ENCODE measurements at regions not wholly inside any gene's neighbourhood (a gene's known extent, or its start where the extent isn't known, plus 50 kb on each side); places are given as distances from the start of the nearest gene placed in this dataset.
"Not testable (repeated sequence)": the region's sequence is repeated elsewhere in the genome, so short reads cannot be mapped to it uniquely, and the experiment has no call there.

DNA sequence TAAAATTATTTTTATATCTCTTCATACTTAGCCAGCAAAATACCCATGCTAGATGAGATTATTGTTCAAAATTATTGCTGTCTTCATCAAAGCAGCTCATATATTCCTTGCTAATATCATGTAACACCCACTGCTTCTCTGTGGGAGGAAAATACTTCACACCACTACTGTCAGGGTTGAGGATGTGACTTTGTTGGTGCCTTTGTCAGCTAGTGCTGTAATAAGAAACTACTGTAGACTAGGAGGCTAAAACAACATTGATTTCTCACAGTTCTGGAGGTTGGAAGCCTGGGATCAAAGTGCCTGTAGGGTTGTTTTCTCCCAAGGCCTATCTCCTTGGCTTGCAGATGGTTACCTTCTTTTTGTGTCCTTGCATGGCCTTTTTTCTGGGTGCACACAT lies 475.2 kb upstream of the ZNF337 start:
- not testable (repeated sequence) for H3K4me3 ChIP-seq (ENCODE audit: low read length); H3K79me2 ChIP-seq (ENCODE audit: low read length); H3K36me3 ChIP-seq (replicated peaks; ENCODE audit: insufficient read depth, low read length); H3K27ac ChIP-seq (ENCODE audit: low read length); H3K9ac ChIP-seq (ENCODE audit: low read length); H3K4me1 ChIP-seq (ENCODE audit: low read length); H3K27me3 ChIP-seq (replicated peaks; ENCODE audit: insufficient read depth, low read length); H3K9me2 ChIP-seq (replicated peaks; ENCODE audit: insufficient read depth, low read length); H3K4me2 ChIP-seq (ENCODE audit: low read depth, low read length); DNase-seq; H4K20me1 ChIP-seq (ENCODE audit: insufficient read depth, low read length); H2AFZ ChIP-seq (ENCODE audit: low read length); H3K9me3 ChIP-seq (replicated peaks; ENCODE audit: insufficient read depth, low read length); H3F3A ChIP-seq (ENCODE audit: insufficient read depth, low read length)

DNA sequence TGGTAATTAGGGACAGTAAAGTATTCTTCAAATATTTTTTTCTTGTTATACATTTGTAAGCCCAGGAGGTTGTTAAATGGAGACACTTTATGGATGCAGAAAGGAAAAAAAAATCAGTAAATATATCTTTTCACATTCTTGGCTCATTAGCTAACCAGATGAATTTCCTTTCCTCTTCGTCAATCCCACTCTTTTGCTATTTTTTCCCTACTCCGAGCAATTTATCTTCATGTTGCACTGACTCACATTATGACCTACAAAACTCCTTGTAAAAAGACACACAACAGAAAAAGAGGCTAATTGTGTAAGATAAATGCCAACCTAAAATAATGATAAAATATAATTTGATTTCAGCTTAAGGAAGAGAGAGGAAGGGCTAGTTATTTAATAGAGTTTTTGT lies 472.9 kb upstream of the ZNF337 start:
- no peak overlapping the region for H2AFZ ChIP-seq (ENCODE audit: low read length)
- no peak for DNase-seq
- H3K79me2 ChIP-seq (ENCODE audit: low read length) = no peaks in the 10 kb centered on the region
- no peaks in the 10 kb centered on the region for H3K9me2 ChIP-seq (replicated peaks; ENCODE audit: insufficient read depth, low read length)
- no peak overlapping the region for H3K27ac ChIP-seq (ENCODE audit: low read length)
- H3K9ac ChIP-seq (ENCODE audit: low read length) = no peak overlapping the region
- no peaks in the 10 kb centered on the region for H4K20me1 ChIP-seq (ENCODE audit: insufficient read depth, low read length)
- no peaks in the 10 kb centered on the region for H3F3A ChIP-seq (ENCODE audit: insufficient read depth, low read length)
- no peaks in the 10 kb centered on the region for H3K36me3 ChIP-seq (replicated peaks; ENCODE audit: insufficient read depth, low read length)
- no peak overlapping the region for H3K4me2 ChIP-seq (ENCODE audit: low read depth, low read length)
- TF ChIP-seq EZH2 (optimal IDR thresholded peaks at IDR 0.05; ENCODE audit: low read depth, low read length) = no peak
- TF ChIP-seq, protein P1, sequence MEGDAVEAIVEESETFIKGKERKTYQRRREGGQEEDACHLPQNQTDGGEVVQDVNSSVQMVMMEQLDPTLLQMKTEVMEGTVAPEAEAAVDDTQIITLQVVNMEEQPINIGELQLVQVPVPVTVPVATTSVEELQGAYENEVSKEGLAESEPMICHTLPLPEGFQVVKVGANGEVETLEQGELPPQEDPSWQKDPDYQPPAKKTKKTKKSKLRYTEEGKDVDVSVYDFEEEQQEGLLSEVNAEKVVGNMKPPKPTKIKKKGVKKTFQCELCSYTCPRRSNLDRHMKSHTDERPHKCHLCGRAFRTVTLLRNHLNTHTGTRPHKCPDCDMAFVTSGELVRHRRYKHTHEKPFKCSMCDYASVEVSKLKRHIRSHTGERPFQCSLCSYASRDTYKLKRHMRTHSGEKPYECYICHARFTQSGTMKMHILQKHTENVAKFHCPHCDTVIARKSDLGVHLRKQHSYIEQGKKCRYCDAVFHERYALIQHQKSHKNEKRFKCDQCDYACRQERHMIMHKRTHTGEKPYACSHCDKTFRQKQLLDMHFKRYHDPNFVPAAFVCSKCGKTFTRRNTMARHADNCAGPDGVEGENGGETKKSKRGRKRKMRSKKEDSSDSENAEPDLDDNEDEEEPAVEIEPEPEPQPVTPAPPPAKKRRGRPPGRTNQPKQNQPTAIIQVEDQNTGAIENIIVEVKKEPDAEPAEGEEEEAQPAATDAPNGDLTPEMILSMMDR (IDR thresholded peaks at IDR 0.05; ENCODE audit: low read length) = no peak
- TF ChIP-seq EZH2phosphoT487 (IDR thresholded peaks at IDR 0.05; ENCODE audit: low read length) = no peak
- H3K9me3 ChIP-seq (replicated peaks; ENCODE audit: insufficient read depth, low read length) = no peaks in the 10 kb centered on the region
- H3K4me1 ChIP-seq (ENCODE audit: low read length) = no peaks in the 10 kb centered on the region
- H3K27me3 ChIP-seq (replicated peaks; ENCODE audit: insufficient read depth, low read length) = no peaks in the 10 kb centered on the region
- H3K4me3 ChIP-seq (ENCODE audit: low read length) = no peak overlapping the region

DNA sequence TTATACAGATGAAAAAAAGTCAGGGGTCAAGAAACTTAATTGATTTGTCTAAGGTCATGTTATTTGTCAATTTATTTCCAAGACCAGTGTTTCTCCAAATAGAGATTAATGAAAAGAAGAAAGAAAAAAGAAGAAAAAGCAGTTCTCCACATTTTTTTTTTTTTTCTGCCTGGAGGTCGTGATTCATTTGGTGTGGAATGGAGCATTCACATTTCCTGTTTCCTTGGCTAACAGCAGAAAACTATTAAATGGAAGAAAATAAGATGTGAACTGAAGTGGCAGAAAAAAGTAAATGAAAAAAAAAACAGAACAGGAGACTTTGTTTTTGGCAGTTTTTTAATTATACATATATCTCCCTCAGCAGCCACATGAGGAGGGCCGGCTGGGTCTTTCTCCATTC lies 470.8 kb upstream of the ZNF337 start:
- Histone ChIP-seq H3F3A (ENCODE audit: insufficient read depth, low read length) (no peaks in the 10 kb centered on the region), H3K79me2 (ENCODE audit: low read length) (no peaks in the 10 kb centered on the region), H3K27me3 (replicated peaks; ENCODE audit: insufficient read depth, low read length) (no peaks in the 10 kb centered on the region), H3K9ac (ENCODE audit: low read length) (no peak overlapping the region), H3K27ac (ENCODE audit: low read length) (no peak overlapping the region), H2AFZ (ENCODE audit: low read length) (no peak overlapping the region), H3K4me3 (ENCODE audit: low read length) (no peak overlapping the region), H3K4me2 (ENCODE audit: low read depth, low read length) (no peak overlapping the region), H3K4me1 (ENCODE audit: low read length) (no peaks in the 10 kb centered on the region), H4K20me1 (ENCODE audit: insufficient read depth, low read length) (no peaks in the 10 kb centered on the region), H3K36me3 (replicated peaks; ENCODE audit: insufficient read depth, low read length) (no peaks in the 10 kb centered on the region), H3K9me2 (replicated peaks; ENCODE audit: insufficient read depth, low read length) (no peaks in the 10 kb centered on the region), H3K9me3 (replicated peaks; ENCODE audit: insufficient read depth, low read length) (no peaks in the 10 kb centered on the region)
- no peak for TF ChIP-seq EZH2 (optimal IDR thresholded peaks at IDR 0.05; ENCODE audit: low read depth, low read length)
- no peak for TF ChIP-seq EZH2phosphoT487 (IDR thresholded peaks at IDR 0.05; ENCODE audit: low read length)
- DNase-seq = no peak

DNA sequence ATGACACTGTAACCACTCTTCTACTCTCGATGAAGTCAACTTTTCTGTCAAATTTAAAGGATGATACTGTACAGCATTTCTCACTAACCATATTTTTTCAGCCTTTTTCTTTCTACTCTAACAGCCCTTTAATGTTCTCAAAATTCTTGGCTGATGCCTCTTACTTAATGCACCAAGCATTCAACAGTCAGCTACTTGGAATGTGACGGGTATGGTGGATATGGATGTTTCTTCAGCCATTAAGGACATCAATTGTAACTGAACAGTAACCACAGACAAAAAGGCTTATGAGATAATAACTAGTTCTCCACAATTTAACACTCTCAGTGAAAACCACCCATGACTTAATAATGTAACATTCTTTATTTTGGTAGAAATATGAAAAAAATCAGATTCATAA lies 467.2 kb upstream of the ZNF337 start:
- no peaks in the 10 kb centered on the region for H3K79me2 ChIP-seq (ENCODE audit: low read length)
- H3K27ac ChIP-seq (ENCODE audit: low read length) = no peak overlapping the region
- no peak overlapping the region for H3K9ac ChIP-seq (ENCODE audit: low read length)
- H3K9me2 ChIP-seq (replicated peaks; ENCODE audit: insufficient read depth, low read length) = no peaks in the 10 kb centered on the region
- no peaks in the 10 kb centered on the region for H3F3A ChIP-seq (ENCODE audit: insufficient read depth, low read length)
- H4K20me1 ChIP-seq (ENCODE audit: insufficient read depth, low read length) = no peaks in the 10 kb centered on the region
- H3K4me2 ChIP-seq (ENCODE audit: low read depth, low read length) = no peak overlapping the region
- no peaks in the 10 kb centered on the region for H3K27me3 ChIP-seq (replicated peaks; ENCODE audit: insufficient read depth, low read length)
- no peaks in the 10 kb centered on the region for H3K9me3 ChIP-seq (replicated peaks; ENCODE audit: insufficient read depth, low read length)
- no peaks in the 10 kb centered on the region for H3K4me1 ChIP-seq (ENCODE audit: low read length)
- TF ChIP-seq, protein P1 (IDR thresholded peaks at IDR 0.05; ENCODE audit: low read length) = no peak
- TF ChIP-seq EZH2 (optimal IDR thresholded peaks at IDR 0.05; ENCODE audit: low read depth, low read length) (no peak), EZH2phosphoT487 (IDR thresholded peaks at IDR 0.05; ENCODE audit: low read length) (no peak)
- no peaks in the 10 kb centered on the region for H3K36me3 ChIP-seq (replicated peaks; ENCODE audit: insufficient read depth, low read length)
- no peak for DNase-seq
- no peak overlapping the region for H3K4me3 ChIP-seq (ENCODE audit: low read length)
- no peak overlapping the region for H2AFZ ChIP-seq (ENCODE audit: low read length)

DNA sequence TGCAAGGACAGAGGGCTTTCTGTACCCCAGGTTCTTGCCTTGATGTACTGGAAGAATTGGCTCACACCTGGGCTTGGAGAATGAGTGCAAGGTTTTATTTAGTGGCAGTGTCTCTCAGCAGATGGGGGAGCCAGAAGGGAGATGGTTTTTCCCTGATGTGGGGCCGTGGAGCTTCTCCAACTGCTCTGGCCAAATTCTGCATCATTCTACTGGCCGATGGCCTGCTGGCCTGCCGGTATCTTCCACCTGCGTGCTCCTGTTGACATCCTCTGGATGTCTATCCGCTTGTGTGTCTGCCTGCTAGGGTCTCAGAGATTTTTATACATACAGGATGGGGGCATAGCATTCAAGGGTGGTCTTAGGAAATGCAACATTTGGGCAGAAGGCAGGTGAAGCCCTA lies 466.5 kb upstream of the ZNF337 start:
- H3K27me3 ChIP-seq (replicated peaks; ENCODE audit: insufficient read depth, low read length); H2AFZ ChIP-seq (ENCODE audit: low read length); H3K9me3 ChIP-seq (replicated peaks; ENCODE audit: insufficient read depth, low read length); H3K9ac ChIP-seq (ENCODE audit: low read length); H3K4me2 ChIP-seq (ENCODE audit: low read depth, low read length); H3K4me1 ChIP-seq (ENCODE audit: low read length); H3K9me2 ChIP-seq (replicated peaks; ENCODE audit: insufficient read depth, low read length); H3K36me3 ChIP-seq (replicated peaks; ENCODE audit: insufficient read depth, low read length); H3K4me3 ChIP-seq (ENCODE audit: low read length); H3F3A ChIP-seq (ENCODE audit: insufficient read depth, low read length); DNase-seq; H3K27ac ChIP-seq (ENCODE audit: low read length); H4K20me1 ChIP-seq (ENCODE audit: insufficient read depth, low read length); H3K79me2 ChIP-seq (ENCODE audit: low read length): not testable (repeated sequence)

DNA sequence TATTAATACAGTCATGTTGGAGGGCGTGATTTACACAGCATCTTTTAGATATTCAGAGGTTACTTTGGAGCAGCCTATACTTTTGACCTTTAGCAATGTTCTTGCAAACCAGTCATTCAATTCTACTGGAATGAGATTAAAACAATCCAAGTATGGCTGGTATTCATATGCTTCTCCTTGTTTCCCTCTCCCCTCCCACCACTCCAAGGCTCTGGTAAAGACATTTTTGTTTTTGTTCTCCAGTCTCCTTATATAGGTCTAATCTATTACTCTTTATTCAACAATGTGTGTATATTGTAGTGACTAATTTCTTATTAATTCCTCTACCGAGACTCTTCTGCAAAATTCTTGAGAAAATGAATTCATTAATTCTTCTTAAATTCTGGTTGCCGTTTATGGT lies 465.1 kb upstream of the ZNF337 start:
- H3K27ac ChIP-seq (ENCODE audit: low read length); DNase-seq; H4K20me1 ChIP-seq (ENCODE audit: insufficient read depth, low read length); H3K9ac ChIP-seq (ENCODE audit: low read length); H3K4me1 ChIP-seq (ENCODE audit: low read length); H2AFZ ChIP-seq (ENCODE audit: low read length); H3K4me3 ChIP-seq (ENCODE audit: low read length); H3K4me2 ChIP-seq (ENCODE audit: low read depth, low read length); H3K27me3 ChIP-seq (replicated peaks; ENCODE audit: insufficient read depth, low read length); H3K36me3 ChIP-seq (replicated peaks; ENCODE audit: insufficient read depth, low read length); H3K79me2 ChIP-seq (ENCODE audit: low read length); H3K9me3 ChIP-seq (replicated peaks; ENCODE audit: insufficient read depth, low read length); H3K9me2 ChIP-seq (replicated peaks; ENCODE audit: insufficient read depth, low read length); H3F3A ChIP-seq (ENCODE audit: insufficient read depth, low read length): not testable (repeated sequence)

Measured in MM.1S (cell line).